DOHH2 (cell line): ENCODE measurements at regions not wholly inside any gene's neighbourhood (a gene's known extent, or its start where the extent isn't known, plus 50 kb on each side); places are given as distances from the start of the nearest gene placed in this dataset.

Source experiments
- CTCF ChIP-seq: fragments of 200-600 bp; sonication (generic); IDR thresholded peaks from one replicate; pipeline ENCODE4 v1.5.1; 2014; ENCODE audit warnings: antibody characterized with exemption, mild to moderate bottlenecking, low read depth, low read length; ENCODE audit not compliant: poor library complexity, severe bottlenecking
- EZH2phosphoT487 ChIP-seq: fragments of 200-600 bp; sonication (generic); IDR thresholded peaks from 2 replicates; pipeline ENCODE4 v1.6.1; 2017; ENCODE audit warnings: borderline replicate concordance, mild to moderate bottlenecking, antibody characterized with exemption, low read length, moderate library complexity, mixed read lengths

- TF ChIP-seq CTCF (no peak), EZH2phosphoT487 (no peak)
These were observed 76.5 kb downstream of the RHOU start for GRCh38 chr1:228811712-228812305.
